Subcutaneous adipose tissue (tissue), 1 donor: ENCODE measurements at regions not wholly inside any gene's neighbourhood (a gene's known extent, or its start where the extent isn't known, plus 50 kb on each side); places are given as distances from the start of the nearest gene placed in this dataset.

Experiments used
- TF ChIP-seq, protein P1 (sequence below): fragments of 450-650 bp; IDR thresholded peaks from one replicate; pipeline ENCODE4 v1.5.1; 2016; ENCODE audit warnings: low read depth, mild to moderate bottlenecking, control low read depth, antibody characterized with exemption, moderate library complexity

DNA sequence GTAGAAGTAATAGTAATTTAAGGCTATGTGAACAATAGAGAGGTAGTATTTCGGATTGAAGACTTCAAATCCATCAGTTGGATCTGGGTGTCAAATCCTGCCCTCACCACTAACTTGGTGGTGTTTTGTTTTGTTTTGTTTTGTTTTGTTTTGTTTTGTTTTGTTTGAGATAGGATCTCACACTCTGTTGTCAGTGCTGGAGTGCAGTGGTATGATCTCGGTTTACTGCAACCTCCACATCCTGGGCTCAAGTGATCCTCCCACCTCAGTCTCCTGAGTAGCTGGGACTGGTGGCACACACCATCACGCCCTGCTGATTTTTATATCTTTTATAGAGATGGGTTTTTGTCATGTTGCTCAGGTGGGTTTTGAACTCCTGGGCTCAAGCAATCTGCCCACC, 129.4 kb upstream of the ZNF217 start:
- TF ChIP-seq, protein P1, sequence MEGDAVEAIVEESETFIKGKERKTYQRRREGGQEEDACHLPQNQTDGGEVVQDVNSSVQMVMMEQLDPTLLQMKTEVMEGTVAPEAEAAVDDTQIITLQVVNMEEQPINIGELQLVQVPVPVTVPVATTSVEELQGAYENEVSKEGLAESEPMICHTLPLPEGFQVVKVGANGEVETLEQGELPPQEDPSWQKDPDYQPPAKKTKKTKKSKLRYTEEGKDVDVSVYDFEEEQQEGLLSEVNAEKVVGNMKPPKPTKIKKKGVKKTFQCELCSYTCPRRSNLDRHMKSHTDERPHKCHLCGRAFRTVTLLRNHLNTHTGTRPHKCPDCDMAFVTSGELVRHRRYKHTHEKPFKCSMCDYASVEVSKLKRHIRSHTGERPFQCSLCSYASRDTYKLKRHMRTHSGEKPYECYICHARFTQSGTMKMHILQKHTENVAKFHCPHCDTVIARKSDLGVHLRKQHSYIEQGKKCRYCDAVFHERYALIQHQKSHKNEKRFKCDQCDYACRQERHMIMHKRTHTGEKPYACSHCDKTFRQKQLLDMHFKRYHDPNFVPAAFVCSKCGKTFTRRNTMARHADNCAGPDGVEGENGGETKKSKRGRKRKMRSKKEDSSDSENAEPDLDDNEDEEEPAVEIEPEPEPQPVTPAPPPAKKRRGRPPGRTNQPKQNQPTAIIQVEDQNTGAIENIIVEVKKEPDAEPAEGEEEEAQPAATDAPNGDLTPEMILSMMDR: peak; percentile 91

DNA sequence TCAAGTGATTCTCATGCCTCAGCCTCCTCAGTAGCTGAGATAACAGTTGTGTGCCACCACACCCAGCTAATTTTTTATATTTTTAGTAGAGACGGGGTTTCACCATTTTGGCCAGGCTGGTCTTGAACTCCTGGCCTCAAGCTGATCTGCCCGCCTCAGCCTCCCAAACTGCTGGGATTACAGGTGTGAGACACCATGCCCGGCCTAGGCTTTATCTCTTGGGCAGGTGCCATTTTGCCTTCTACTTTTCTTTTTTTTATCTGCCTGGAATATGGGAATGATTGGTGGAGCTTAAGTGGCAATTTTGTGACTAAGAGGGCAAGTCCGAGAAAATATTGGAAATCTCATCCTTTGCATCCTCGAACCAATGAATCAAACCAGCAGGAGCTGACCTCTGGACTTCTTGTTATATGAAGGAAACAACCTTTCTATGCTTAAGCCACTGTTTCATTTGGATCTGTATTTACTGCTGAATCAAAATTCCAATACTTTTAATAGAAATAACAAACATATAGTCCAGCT, 128.9 kb upstream of the ZNF217 start:
- TF ChIP-seq, protein P1: peak; percentile 67

DNA sequence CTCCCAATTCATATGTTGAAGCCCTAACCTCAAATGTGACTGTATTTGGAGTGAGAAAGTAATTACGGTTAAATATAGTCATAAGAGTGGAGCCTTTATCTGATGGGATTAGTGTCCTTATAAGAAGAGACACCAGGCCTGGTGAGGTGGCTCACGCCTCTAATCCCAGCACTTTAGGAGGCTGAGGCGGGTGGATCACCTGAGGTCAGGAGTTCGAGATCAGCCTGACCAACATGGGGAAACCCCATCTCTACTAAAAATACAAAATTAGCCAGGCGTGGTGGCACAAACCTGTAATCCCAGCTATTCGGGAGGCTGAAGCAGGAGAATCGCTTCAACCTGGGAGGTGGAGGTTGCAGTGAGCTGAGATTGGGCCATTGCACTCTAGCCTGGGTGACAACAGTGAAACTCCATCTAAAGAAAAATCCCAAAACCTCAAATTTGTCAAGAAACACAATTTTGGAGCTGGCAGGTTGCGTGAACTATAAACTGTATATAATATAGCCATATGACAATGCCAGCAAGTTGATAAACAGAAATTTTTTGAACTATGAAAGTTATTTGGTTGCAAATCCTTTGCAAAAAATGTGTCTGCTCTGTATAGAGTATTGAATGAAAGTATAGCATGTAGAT, 125.6 kb upstream of the ZNF217 start:
- TF ChIP-seq, protein P1: peak; percentile 87

DNA sequence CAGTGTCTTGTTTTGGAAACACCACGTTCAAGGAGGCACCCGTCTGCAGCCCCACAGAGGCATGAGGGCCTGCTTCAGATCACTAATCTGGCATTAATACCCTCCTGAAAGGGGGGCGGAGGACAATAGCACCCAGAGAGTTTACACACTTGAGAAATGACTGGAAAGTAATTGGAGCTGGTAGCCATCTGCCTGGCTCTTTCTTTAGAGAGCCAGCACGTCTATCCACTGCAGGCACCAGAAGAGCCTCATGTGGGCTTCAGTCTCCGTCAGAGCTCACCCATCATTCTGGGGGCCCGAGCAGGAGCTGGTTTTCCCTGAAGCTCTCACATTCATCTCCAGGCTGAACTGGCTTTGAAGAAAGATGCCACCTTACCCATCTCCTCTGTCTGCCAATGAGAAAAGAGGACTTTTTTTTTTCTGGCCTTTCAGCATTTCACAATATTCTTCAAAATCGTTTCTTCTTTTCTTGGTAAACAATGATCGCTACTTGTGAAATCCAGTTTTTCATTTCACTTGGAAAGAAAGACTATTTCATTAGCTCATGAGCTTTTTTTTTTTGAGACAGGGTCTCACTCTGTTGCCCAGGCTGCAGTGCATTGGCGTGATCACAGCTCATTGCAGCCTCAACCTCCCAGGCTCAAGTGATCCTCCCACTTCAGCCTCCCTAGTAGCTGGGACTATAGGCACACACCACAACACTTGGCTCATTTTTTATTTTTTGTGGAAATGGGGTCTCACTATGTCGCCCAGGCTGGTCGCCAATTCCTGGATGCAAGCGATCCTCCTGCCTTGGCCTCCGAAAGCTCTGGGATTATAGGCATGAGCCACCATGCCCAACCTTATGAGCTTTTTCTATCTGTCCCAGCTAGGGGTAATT, 124.7 kb upstream of the ZNF217 start:
- TF ChIP-seq, protein P1: peak; percentile 21

DNA sequence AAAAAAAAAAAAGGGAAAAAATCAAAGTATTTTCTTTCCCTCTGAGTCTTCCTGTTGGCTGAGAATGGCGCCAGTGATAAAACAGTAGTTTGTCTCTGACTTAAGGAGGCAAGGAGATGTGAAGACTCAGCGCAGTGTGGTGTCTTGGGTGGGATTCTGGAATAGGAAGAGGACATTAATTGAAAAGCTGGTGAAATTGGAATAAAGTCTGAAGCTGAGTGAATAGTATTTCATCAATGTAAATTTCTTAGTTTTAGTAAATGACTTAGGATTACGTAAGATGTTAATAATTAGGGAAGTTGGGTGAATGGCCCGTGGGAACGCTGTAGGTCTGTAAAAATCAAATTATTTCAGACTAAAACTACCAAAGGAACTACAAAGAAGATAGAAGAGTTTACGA, 122.8 kb upstream of the ZNF217 start:
- TF ChIP-seq, protein P1: no peak

DNA sequence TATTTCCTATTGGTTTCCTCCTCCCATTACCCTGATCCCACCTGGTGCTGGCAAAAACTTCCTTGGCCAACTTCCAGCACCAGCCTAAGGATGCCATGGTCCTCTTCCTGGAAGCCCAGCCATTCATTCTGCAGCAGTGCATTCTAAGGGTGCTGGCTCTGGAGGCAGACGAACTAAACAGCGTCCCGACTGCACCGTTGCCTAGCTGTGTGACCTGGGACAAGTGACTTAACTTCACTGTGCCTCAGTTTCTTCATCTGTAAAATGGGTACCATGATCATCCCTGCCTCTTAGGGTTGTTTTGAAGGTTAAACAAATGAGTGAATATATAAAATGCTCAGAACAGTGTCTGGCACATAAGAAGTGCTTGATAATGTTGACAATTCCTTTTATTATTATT, 120.9 kb upstream of the ZNF217 start:
- TF ChIP-seq, protein P1: no peak
